ENCODE measurements at regions not wholly inside any gene's neighbourhood (a gene's known extent, or its start where the extent isn't known, plus 50 kb on each side); places are given as distances from the start of the nearest gene placed in this dataset.
"Not testable (repeated sequence)": the region's sequence is repeated elsewhere in the genome, so short reads cannot be mapped to it uniquely, and the experiment has no call there.

DNA sequence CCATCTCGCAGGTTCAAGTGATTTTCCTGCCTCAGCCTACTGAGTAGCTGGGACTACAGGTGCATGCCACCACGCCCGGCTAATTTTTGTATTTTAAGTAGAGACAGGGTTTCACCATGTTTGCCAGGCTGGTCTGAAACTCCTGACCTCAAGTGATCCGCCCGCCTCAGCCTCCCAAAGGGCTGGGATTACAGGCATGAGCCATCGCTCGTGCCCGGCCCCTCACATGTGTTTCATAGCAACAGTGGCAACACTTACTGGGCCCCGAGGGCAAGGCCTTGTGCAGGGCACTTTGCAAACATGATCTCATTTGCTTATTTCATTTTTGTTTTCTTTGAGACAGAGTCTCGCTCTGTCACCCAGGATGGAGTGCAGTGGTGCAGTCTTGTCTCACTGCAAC lies 171.7 kb upstream of the PPP1R26 start:
- not testable (repeated sequence) for H3K4me1 ChIP-seq (ENCODE audit: insufficient read depth, low read length); H3K9ac ChIP-seq (ENCODE audit: low read depth, low read length); H3K36me3 ChIP-seq (ENCODE audit: insufficient read depth, low read length); H3K9me3 ChIP-seq (ENCODE audit: control insufficient read depth, insufficient read depth, low read length)

DNA sequence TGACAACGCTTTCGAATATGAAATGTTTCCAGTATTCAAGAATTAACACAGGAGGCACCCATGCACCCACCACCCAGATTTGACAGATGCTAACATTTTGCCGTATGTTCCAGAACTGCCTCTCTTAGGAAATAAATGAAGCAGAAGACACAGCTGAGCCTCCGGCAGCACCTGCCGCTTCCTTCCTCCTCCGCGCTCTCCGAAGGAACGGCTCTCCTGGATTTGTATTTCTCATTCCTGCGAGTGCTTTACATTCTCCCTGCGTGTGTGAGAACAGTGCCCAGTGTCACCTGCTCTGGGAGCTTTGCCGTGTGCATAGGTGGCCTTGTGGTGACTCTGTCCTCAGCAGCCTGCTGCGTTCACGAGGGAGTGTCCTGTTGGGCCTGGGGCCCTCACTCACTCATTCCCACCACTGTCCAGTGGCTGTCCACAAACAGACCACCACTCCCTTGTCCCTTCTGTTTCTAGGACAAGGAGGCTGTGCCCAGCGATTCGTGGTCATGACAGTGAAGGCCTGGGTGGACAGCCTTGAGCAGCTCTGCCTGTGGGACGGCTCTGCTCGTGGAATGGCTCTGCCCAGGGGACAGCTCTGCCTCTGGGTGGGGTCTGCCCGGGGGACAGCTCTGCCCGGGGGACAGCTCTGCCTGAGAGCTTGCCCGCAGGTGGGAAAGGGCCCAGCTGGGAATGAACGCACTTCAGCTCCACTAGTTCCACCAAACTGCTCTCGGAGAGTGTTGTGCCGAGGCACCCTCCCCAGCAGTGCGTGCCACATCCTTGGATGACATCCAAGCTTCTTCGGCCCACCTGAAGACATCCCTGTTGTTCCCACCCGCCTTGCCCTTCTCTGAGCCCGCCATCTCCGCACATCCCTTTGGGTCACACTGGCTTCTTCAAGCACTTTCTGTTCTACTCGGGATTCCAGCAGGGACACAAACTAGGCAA lies 170.5 kb upstream of the PPP1R26 start:
- no peak overlapping the region for H3K9ac ChIP-seq (ENCODE audit: low read depth, low read length)
- no peaks in the 10 kb centered on the region for H3K4me1 ChIP-seq (ENCODE audit: insufficient read depth, low read length)
- peaks cover 5% of the 10 kb centered on the region; the same call in 1 of the 2 replicates for H3K9me3 ChIP-seq (ENCODE audit: control insufficient read depth, insufficient read depth, low read length)
- H3K36me3 ChIP-seq (ENCODE audit: insufficient read depth, low read length): no peaks in the 10 kb centered on the region

DNA sequence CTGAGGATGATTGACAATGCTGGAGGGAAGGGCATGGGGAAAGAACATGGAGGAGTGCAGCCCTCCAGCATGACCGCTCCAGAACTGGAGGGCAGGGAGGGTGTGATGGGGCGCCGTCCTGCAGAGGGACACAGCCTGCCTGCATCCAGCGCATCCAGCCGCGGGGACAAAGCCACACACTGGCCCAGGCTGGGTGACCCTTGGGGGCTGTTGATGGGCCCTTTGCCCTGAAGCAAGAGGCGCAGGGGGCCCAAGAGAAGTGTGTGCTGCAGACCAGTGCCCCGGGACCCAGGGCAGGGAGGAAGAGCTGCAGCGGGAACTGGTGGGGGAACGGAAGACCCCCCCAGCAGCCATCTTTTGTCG lies 169.8 kb upstream of the PPP1R26 start:
- H3K9me3 ChIP-seq (ENCODE audit: control insufficient read depth, insufficient read depth, low read length): peaks cover 5% of the 10 kb centered on the region; the same call in 1 of the 2 replicates
- no peaks in the 10 kb centered on the region for H3K4me1 ChIP-seq (ENCODE audit: insufficient read depth, low read length)
- H3K36me3 ChIP-seq (ENCODE audit: insufficient read depth, low read length): no peaks in the 10 kb centered on the region
- no peak overlapping the region for H3K9ac ChIP-seq (ENCODE audit: low read depth, low read length)

DNA sequence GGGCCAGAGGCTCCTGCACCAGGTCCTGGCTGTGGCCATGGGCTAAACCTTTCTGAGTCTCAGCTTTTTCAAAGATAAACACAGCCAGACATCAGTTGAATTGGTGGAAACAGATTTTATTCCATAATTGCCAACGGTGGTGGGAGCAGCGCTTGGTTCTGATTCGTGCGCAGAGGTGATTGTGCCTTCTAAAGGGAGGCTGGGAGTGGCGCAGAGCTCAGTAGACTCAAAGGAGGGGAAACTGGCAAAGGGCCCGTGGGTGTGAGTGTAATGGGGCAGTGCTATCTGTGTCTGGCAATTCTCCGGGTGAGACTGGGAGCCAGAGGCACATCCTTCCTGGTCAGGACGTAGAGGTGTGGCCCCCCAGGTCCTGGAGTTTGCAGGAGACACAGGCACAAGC lies 169.4 kb upstream of the PPP1R26 start:
- Histone ChIP-seq H3K9ac (ENCODE audit: low read depth, low read length) (no peak overlapping the region), H3K36me3 (ENCODE audit: insufficient read depth, low read length) (no peaks in the 10 kb centered on the region), H3K4me1 (ENCODE audit: insufficient read depth, low read length) (no peaks in the 10 kb centered on the region), H3K9me3 (ENCODE audit: control insufficient read depth, insufficient read depth, low read length) (peaks cover 5% of the 10 kb centered on the region; the same call in 1 of the 2 replicates)

DNA sequence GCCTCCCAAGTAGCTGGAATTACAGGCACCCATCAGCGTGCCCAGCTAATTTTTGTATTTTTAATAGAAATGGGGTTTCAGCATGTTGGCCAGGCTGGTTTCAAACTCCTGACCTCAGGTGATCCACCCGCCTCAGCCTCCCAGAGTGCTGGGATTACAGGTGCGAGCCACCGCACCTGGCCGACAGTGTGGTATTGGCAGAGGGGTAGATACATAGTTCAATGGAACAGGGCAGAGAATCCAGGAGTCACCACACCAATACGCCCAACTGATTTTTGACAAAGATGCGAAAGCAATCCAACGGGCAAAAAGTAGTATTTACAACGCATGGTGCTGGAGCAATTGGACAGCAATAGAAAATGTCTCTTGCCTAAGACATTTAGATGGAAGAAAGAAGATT lies 164.0 kb upstream of the PPP1R26 start:
- peaks cover 11% of the 10 kb centered on the region; the same call in 1 of the 2 replicates for H3K4me1 ChIP-seq (ENCODE audit: insufficient read depth, low read length)

DNA sequence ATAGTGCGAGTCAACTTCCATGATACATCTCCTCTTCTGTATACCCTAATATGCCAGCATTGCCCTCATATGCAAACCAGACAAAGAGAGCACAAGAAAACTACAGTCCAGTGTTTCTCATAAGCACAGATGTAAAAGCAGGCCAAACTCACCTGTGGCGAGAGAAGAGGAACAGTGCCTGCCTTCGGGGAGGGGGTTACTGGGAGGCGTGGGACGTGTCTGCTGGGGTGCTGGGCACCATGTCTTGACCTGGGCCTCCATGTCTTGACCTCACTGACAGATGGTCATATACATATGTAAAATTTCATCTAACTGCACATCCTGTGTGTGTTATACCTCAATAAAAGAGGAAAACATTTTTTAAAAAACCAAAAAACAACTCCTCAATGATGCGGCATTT lies 159.3 kb upstream of the PPP1R26 start:
- Histone ChIP-seq H3K36me3 (ENCODE audit: insufficient read depth, low read length) (no peaks in the 10 kb centered on the region), H3K4me1 (ENCODE audit: insufficient read depth, low read length) (peaks cover 11% of the 10 kb centered on the region; the same call in 1 of the 2 replicates), H3K9me3 (ENCODE audit: control insufficient read depth, insufficient read depth, low read length) (no peaks in the 10 kb centered on the region), H3K9ac (ENCODE audit: low read depth, low read length) (no peak overlapping the region)

More for the DNA sequence above, 164.0 kb upstream of the PPP1R26 start:
- peaks cover 5% of the 10 kb centered on the region; the same call in 1 of the 2 replicates for H3K9me3 ChIP-seq (ENCODE audit: control insufficient read depth, insufficient read depth, low read length)
- H3K36me3 ChIP-seq (ENCODE audit: insufficient read depth, low read length): no peaks in the 10 kb centered on the region
- H3K9ac ChIP-seq (ENCODE audit: low read depth, low read length): no peak overlapping the region

DNA sequence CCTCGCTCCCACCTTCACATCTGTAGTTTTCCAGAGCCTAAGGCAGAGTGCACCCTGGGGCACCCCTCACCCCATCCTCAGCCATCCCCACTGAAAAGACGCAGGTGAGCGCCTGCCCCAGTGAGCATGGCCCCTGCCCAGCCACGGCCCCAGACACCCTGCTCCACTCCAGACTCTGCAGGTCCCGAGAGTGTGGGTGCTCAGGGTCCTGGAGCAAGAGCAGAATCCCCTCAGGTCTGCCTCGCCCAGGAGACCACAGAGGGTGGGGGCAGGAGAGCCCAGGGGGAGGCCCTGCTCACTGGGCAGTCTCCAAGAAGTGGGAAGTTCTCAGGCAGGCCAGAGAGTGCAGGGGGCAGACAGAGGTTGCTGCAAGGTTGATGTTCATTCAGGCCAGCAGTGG lies 158.6 kb upstream of the PPP1R26 start:
- Histone ChIP-seq H3K9me3 (ENCODE audit: control insufficient read depth, insufficient read depth, low read length) (no peaks in the 10 kb centered on the region), H3K36me3 (ENCODE audit: insufficient read depth, low read length) (no peaks in the 10 kb centered on the region), H3K4me1 (ENCODE audit: insufficient read depth, low read length) (peaks cover 11% of the 10 kb centered on the region; the same call in 1 of the 2 replicates), H3K9ac (ENCODE audit: low read depth, low read length) (no peak overlapping the region)

DNA sequence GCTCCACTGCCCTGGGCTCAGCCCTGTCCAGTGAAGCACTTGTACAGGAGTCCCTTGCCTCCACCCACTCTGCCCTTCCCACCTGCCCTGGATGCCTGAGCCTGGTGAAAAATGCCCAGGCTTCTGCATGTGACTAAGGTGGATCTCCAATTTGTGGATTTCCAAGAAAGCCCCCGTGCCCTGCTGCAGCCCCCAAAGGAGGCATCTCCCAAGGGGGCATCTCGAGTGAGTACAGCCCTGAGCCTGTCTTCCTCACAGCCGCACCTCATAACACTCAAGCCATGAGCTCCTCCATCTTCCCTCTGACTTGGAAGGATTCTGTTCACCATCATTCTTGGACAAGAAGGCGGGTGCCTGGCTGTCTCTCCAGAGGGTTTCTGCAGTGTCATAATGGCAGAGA lies 158.0 kb upstream of the PPP1R26 start:
- no peaks in the 10 kb centered on the region for H3K9me3 ChIP-seq (ENCODE audit: control insufficient read depth, insufficient read depth, low read length)

DNA sequence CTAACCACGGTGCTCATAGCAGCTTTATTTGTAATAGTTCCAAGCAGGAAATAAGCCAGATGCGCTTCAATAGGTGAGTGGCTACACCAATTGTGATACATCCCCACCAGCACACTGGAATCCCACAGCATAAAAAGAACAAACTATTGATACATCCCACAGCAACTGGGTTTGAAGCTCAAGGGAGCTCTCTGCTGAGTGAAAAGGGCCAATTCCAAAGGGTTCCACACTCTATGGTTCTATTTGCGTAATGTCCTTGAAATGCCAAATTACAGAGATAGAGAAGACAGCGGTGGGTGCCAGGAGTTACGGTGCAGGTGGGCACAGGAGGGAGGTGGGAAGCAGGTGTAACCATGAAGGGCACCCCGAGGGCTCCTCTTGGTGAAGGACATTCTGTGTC lies 155.3 kb upstream of the PPP1R26 start:
- Histone ChIP-seq H3K9ac (ENCODE audit: low read depth, low read length) (no peak overlapping the region), H3K36me3 (ENCODE audit: insufficient read depth, low read length) (no peaks in the 10 kb centered on the region), H3K4me1 (ENCODE audit: insufficient read depth, low read length) (peaks cover 11% of the 10 kb centered on the region; the same call in 1 of the 2 replicates), H3K9me3 (ENCODE audit: control insufficient read depth, insufficient read depth, low read length) (no peaks in the 10 kb centered on the region)

More for the DNA sequence above, 158.0 kb upstream of the PPP1R26 start:
- Histone ChIP-seq H3K36me3 (ENCODE audit: insufficient read depth, low read length) (no peaks in the 10 kb centered on the region), H3K4me1 (ENCODE audit: insufficient read depth, low read length) (peaks cover 11% of the 10 kb centered on the region; the same call in 1 of the 2 replicates), H3K9ac (ENCODE audit: low read depth, low read length) (no peak overlapping the region)

DNA sequence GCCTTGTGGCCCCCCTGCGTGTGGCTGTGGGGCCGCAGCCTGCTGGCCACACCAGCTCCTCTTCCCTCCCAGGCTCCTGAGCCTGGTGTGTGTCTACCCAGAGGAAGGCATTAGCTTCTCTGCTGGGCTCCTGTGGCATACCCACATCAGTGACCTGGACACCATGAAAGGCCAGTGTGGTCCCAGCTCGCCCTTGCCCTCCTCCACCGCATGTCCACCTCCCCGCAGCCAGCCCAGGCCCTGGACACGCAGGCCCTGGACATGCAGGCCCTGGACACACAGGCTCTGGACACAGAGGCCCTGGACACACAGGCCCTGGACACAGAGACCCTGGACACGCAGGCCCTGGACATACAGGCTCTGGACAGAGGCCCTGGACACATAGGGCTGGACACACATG lies 153.4 kb upstream of the PPP1R26 start:
- Histone ChIP-seq H3K9ac (ENCODE audit: low read depth, low read length) (no peak overlapping the region), H3K9me3 (ENCODE audit: control insufficient read depth, insufficient read depth, low read length) (no peaks in the 10 kb centered on the region), H3K36me3 (ENCODE audit: insufficient read depth, low read length) (no peaks in the 10 kb centered on the region), H3K4me1 (ENCODE audit: insufficient read depth, low read length) (no peaks in the 10 kb centered on the region)

DNA sequence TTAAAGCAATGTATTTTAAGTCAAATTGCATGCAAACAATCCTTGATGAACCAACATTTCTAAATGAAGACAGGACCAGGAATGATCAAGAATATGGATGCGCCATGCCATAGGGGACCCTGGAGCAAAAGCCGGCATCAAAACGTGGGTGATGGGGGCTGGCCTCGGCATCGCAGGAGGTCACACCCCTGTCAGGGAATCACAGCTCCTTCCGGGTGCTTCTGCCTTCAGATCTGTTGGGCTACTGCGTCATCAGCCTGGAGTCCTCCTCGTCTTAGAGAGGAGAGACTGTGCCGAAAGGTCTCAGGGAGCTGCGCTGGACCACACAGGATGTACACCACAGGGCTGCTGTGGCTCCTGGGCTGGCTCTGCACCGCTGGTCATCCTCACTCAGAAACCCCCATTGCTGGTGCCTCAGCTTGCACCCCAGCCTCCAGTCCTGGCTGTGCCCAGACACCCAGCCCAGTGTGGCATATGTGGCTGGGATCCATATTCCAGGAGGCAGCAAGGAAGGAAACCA lies 152.9 kb upstream of the PPP1R26 start:
- Histone ChIP-seq H3K9me3 (ENCODE audit: control insufficient read depth, insufficient read depth, low read length) (no peaks in the 10 kb centered on the region), H3K9ac (ENCODE audit: low read depth, low read length) (no peak overlapping the region), H3K4me1 (ENCODE audit: insufficient read depth, low read length) (no peaks in the 10 kb centered on the region), H3K36me3 (ENCODE audit: insufficient read depth, low read length) (no peaks in the 10 kb centered on the region)

DNA sequence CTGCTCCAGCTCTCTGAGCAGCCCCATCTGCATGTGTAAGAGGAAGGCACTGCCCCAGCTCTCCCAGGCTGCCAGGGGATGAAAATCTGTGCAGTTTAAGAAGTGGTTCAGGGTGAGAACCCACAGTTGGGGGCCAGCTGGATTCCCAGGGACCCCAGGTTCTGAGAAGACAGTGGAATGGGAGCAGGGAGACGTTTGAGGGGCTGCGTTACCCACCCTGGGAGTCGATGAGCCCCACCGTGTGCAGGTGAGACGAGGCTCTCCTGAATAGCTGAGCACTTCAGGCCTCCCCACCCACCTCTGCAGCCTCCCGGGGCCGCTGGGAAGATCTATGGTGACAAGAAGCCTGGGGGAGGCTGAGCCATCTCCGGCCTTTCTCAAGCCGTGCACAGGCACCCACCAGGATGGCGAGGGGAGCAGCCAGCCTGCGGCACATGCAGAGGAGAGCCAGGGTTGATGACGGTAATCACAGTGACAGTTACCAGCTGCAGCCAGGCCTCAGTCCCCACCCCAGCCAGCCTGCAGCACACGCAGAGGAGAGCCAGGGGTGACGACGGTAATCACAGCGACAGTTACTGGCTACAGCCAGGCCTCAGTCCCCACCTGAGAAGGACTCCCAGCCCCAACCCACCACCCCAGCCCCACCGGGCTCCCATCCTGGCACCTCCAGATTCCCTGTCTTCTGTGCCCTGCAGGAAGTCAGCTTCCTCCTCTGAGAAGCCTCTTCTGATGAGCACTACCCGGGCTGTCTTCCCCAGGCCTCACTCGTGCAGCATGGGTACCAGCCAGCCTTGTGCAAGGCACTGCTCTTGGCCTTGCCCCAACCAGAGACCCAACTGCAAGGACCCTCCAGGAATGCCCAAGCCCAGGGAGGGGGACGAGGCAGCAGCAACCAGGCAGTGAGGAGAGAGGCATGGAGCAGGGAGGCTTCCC lies 150.8 kb upstream of the PPP1R26 start:
- H3K9me3 ChIP-seq (ENCODE audit: control insufficient read depth, insufficient read depth, low read length): no peaks in the 10 kb centered on the region
- no peak overlapping the region for H3K9ac ChIP-seq (ENCODE audit: low read depth, low read length)
- H3K4me1 ChIP-seq (ENCODE audit: insufficient read depth, low read length): no peaks in the 10 kb centered on the region
- no peaks in the 10 kb centered on the region for H3K36me3 ChIP-seq (ENCODE audit: insufficient read depth, low read length)

DNA sequence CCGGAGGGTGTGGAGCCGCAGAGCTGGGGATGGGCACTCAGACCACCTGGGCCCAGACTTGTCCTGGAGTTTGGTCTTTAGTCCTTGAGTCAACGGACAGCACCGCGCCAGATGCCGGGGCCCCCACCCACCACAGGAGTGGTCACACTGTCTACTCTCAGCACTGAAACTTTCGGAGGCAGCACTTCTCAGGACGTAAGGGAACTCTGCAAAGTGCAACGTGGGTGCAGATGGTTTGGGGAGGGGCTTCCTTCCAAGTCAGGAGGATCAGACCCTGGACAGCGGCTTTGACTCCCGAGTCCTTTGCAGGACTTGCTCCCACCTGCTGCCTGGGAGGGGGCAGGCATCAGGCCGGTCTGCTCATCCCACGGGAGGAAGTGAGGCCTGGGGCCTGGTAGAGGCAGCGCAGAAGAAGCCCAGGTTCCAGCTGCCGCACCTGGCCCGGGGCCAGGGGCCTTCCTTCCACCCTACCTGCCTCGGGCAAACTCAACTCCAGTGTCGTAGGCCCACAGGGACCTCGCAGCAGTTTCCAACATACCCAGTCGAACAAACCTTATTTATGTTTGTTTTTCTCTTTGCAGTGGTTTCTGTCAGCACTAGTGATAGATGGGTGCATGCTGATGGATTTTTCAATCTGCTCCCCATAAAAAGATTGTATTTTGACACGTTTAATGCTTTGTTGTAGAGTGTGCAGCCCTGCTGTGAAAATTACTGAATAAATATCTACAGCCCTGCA lies 149.8 kb upstream of the PPP1R26 start:
- Histone ChIP-seq H3K9me3 (ENCODE audit: control insufficient read depth, insufficient read depth, low read length) (no peaks in the 10 kb centered on the region), H3K4me1 (ENCODE audit: insufficient read depth, low read length) (no peaks in the 10 kb centered on the region), H3K9ac (ENCODE audit: low read depth, low read length) (no peak overlapping the region), H3K36me3 (ENCODE audit: insufficient read depth, low read length) (no peaks in the 10 kb centered on the region)

DNA sequence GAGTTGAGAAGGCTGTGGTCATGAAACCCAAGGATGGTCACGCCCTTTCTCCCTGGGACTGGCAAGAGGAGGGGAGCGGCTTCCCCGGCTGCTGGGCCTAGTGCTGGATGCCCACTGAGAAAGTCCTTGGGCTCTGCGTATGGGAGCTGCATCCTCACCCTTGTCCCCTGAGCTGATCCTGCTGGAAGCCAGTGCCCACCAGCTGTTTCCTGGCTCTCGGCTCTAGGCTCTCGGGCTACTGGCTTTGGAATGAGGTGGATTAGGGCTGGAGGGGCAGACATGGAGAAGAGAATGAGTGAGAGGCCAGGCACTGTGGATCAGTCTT lies 149.3 kb upstream of the PPP1R26 start:
- no peaks in the 10 kb centered on the region for H3K4me1 ChIP-seq (ENCODE audit: insufficient read depth, low read length)
- no peaks in the 10 kb centered on the region for H3K36me3 ChIP-seq (ENCODE audit: insufficient read depth, low read length)
- H3K9me3 ChIP-seq (ENCODE audit: control insufficient read depth, insufficient read depth, low read length): no peaks in the 10 kb centered on the region
- no peak overlapping the region for H3K9ac ChIP-seq (ENCODE audit: low read depth, low read length)
